Psoas muscle (tissue), 7 donors: ENCODE measurements at regions not wholly inside any gene's neighbourhood (a gene's known extent, or its start where the extent isn't known, plus 50 kb on each side); places are given as distances from the start of the nearest gene placed in this dataset.
"Not testable (repeated sequence)": the region's sequence is repeated elsewhere in the genome, so short reads cannot be mapped to it uniquely, and the experiment has no call there.

Experiments
- ATAC-seq, 4 donors: fragments of 200-7000 bp; cut with Tn5 transposase; one replicate each; pipeline ENCODE4 v1.9.1; 2020; ENCODE audit warnings: moderate library complexity in 3 of 4, mild to moderate bottlenecking in 2 of 4
- DNase-seq, 2 donors: peaks; one replicate each; pipeline ENCODE4 v3.0.0-alpha.2; 2020
- H3K27ac ChIP-seq: fragments of 200-600 bp; one replicate; pipeline ENCODE4 v1.8.0; 2022
- H3K27me3 ChIP-seq, 3 donors: fragments of 200-600 bp in 1 of 3; one replicate each; pipeline versions ENCODE4 v1.6.1 to v1.8.0; 2013 to 2022; ENCODE audit warnings: low read length in 2 of 3, mild to moderate bottlenecking in 2 of 3, moderate library complexity in 1 of 3; ENCODE audit not compliant: insufficient read depth in 3 of 3
- H3K36me3 ChIP-seq, 2 donors: fragments of 200-600 bp in 1 of 2; one replicate each; pipeline versions ENCODE4 v1.6.1 to v1.8.0; 2013 to 2022; ENCODE audit warnings: low read depth in 1 of 2, mild to moderate bottlenecking in 1 of 2, moderate library complexity in 1 of 2; ENCODE audit not compliant: insufficient read depth in 1 of 2
- H3K4me1 ChIP-seq: fragments of 200-600 bp; one replicate; pipeline ENCODE4 v1.8.0; 2022
- H3K4me3 ChIP-seq: fragments of 200-600 bp; one replicate; pipeline ENCODE4 v1.8.0; 2022; ENCODE audit warnings: mild to moderate bottlenecking
- H3K9me3 ChIP-seq: fragments of 200-600 bp; one replicate; pipeline ENCODE4 v1.8.0; 2022
- CTCF ChIP-seq: fragments of 200-600 bp; IDR thresholded peaks from one replicate; pipeline ENCODE4 v1.8.0; 2022; ENCODE audit warnings: antibody characterized with exemption
- WGBS, 3 donors: extraction: QIAGEN DNeasy Blood & Tissue Kit; methylation state at CpG; one replicate each; pipeline versions ENCODE4 v1.1.6 to v1.1.7; 2013; 5-methylcytosine and 5-hydroxymethylcytosine counted together
- intact Hi-C, 2 donors: fragments of 100-400 bp; cut with DNase I; formaldehyde crosslinking; loops; one replicate each; pipeline versions ENCODE4 v1.11.0 to v1.14.2; 2022
- donor health status: healthy with polysubstance abuse.
- donor health status: DM: no; HTN: no; CAD: no; lungs with moderate emphysema.
- donor health status: Bipolar disorder and iron deficiency.
- donor health status: healthy.
- donor health status: DM: yes; HTN: yes; CAD: no.
- donor health status: DM: no; HTN: no; CAD: no.
- donor health status: DM: yes; HTN: yes; CAD: no.

- Histone ChIP-seq H3K4me1 (no peaks in the 10 kb centered on the region), H3K36me3 (no peaks in the 10 kb centered on the region), H3K27me3 (no peaks in the 10 kb centered on the region), H3K4me3 (no peak overlapping the region), H3K27ac (no peak overlapping the region), H3K9me3 (no peaks in the 10 kb centered on the region)
- TF ChIP-seq CTCF = no peak
- ATAC-seq (no peak), DNase-seq (no peak)
- WGBS, 3 donors = 45 to 54% (median 50%) methylated on average over 3 of the region's 3 CpGs
- intact Hi-C loops = no loop called here
These were observed 105.5 kb upstream of the LCORL start for GRCh38 chr4:18127030-18127429.

- Histone ChIP-seq H3K4me1 (no peaks in the 10 kb centered on the region), H3K4me3 (no peak overlapping the region), H3K9me3 (no peaks in the 10 kb centered on the region), H3K36me3 (no peaks in the 10 kb centered on the region), H3K27me3 (peaks cover 0 to 5% (median 0%) of the 10 kb centered on the region in 3 donors), H3K27ac (no peak overlapping the region)
- no peak for ATAC-seq
- no peak for DNase-seq
- intact Hi-C loops = no loop called here
- no peak for TF ChIP-seq CTCF
- WGBS, 3 donors = 79 to 84% (median 80%) methylated on average over 2 of the region's 2 CpGs
These were observed 92.3 kb upstream of the LCORL start for GRCh38 chr4:18113710-18114331.

- no peak overlapping the region for H3K27ac ChIP-seq
- intact Hi-C loops = no loop called here
- H3K4me3 ChIP-seq = no peak overlapping the region
- no peak for TF ChIP-seq CTCF
- no peaks in the 10 kb centered on the region for H3K9me3 ChIP-seq
- ATAC-seq (no peak), DNase-seq (no peak)
- no peaks in the 10 kb centered on the region for H3K4me1 ChIP-seq
- H3K27me3 ChIP-seq = no peaks in the 10 kb centered on the region
- H3K36me3 ChIP-seq = no peaks in the 10 kb centered on the region
- 41 to 48% (median 42%) methylated on average over 4 of the region's 4 CpGs for WGBS, 3 donors
These were observed 89.5 kb upstream of the LCORL start for GRCh38 chr4:18111081-18111480.

- Histone ChIP-seq H3K4me1 (no peaks in the 10 kb centered on the region), H3K4me3 (no peak overlapping the region), H3K27ac (no peak overlapping the region), H3K9me3 (no peaks in the 10 kb centered on the region), H3K27me3 (no peaks in the 10 kb centered on the region), H3K36me3 (no peaks in the 10 kb centered on the region)
- WGBS, 3 donors = 12 to 17% (median 13%) methylated on average over 6 of the region's 6 CpGs
- no peak for TF ChIP-seq CTCF
- intact Hi-C loops = no loop called here
- DNase-seq (no peak), ATAC-seq (no peak)
These were observed 88.5 kb upstream of the LCORL start for GRCh38 chr4:18110099-18110498.

GRCh38 chr4:18109676-18110075 is 88.1 kb upstream of the LCORL start:
- Histone ChIP-seq H3K27ac (no peak overlapping the region), H3K4me1 (no peaks in the 10 kb centered on the region), H3K9me3 (no peaks in the 10 kb centered on the region), H3K27me3 (no peaks in the 10 kb centered on the region), H3K4me3 (no peak overlapping the region), H3K36me3 (no peaks in the 10 kb centered on the region)
- no peak for ATAC-seq
- DNase-seq = no peak
- TF ChIP-seq CTCF = no peak
- intact Hi-C loops = no loop called here
- WGBS, 3 donors = 25 to 33% (median 27%) methylated on average over 3 of the region's 3 CpGs

- ATAC-seq, intact Hi-C loops, H3K9me3 ChIP-seq, H3K4me1 ChIP-seq, H3K4me3 ChIP-seq, DNase-seq, H3K27ac ChIP-seq, H3K27me3 ChIP-seq, H3K36me3 ChIP-seq: not testable (repeated sequence)
- 76 to 82% (median 78%) methylated on average over 4 of the region's 4 CpGs for WGBS, 3 donors
These were observed 86.4 kb upstream of the LCORL start for GRCh38 chr4:18107848-18108528.
